Activated CD4-positive, CD25-positive, alpha-beta regulatory T cell treated with anti-CD3 and anti-CD28 coated beads, Interleukin-2, amount 50 U/mL, for 72 hours (primary cell): ENCODE measurements at regions not wholly inside any gene's neighbourhood (a gene's known extent, or its start where the extent isn't known, plus 50 kb on each side); places are given as distances from the start of the nearest gene placed in this dataset.

Experiments
- DNase-seq: peaks from one replicate; pipeline ENCODE4 v3.0.0; 2021

- DNase-seq: no peak
Observed at GRCh38 chr4:15376594-15376993, 51.2 kb upstream of the C1QTNF7 start.
